ENCODE measurements at regions not wholly inside any gene's neighbourhood (a gene's known extent, or its start where the extent isn't known, plus 50 kb on each side); places are given as distances from the start of the nearest gene placed in this dataset.

GRCh38 chr5:59955241-59955640 is 61.7 kb upstream of the PDE4D start:
- Histone ChIP-seq H3K9me3 (replicated peaks; ENCODE audit: control insufficient read depth, insufficient read depth, low read length) (no peaks in the 10 kb centered on the region), H3K4me1 (ENCODE audit: control insufficient read depth, extremely low read depth, insufficient read depth, low read length) (no peaks in the 10 kb centered on the region), H3K4me2 (ENCODE audit: insufficient read depth, low read length) (no peak overlapping the region), H3K4me3 (replicated peaks in 1 of 3; ENCODE audit: insufficient read depth in 1 of 3, low read depth in 1 of 3, low read length in 3 of 3) (no peak overlapping the region), H3K27me3 (ENCODE audit: control insufficient read depth in 2 of 2, insufficient read depth in 2 of 2, low read length in 2 of 2) (peaks cover 0 to 3% of the 10 kb centered on the region in 2 experiments), H3K9ac (replicated peaks; ENCODE audit: extremely low read depth, insufficient read depth, low read length) (no peak overlapping the region), H2AFZ (ENCODE audit: low read depth, low read length) (no peak overlapping the region), H4K20me1 (replicated peaks; ENCODE audit: control insufficient read depth, extremely low read depth, insufficient read depth, low read length) (no peaks in the 10 kb centered on the region), H3K36me3 (ENCODE audit: control insufficient read depth in 2 of 2, extremely low read depth in 1 of 2, insufficient read depth in 2 of 2, low read length in 2 of 2) (no peaks in the 10 kb centered on the region), H3K27ac (ENCODE audit: insufficient read depth, low read depth, low read length) (no peak overlapping the region), H3K9me1 (replicated peaks; ENCODE audit: control insufficient read depth, extremely low read depth, insufficient read depth, low read length) (no peaks in the 10 kb centered on the region), H3K79me2 (ENCODE audit: control insufficient read depth, insufficient read depth, low read length) (no peaks in the 10 kb centered on the region)
- TF ChIP-seq POLR2A (IDR thresholded peaks at IDR 0.05; ENCODE audit: low read depth, low read length), result no peak
- no peak for TF ChIP-seq CTCF (IDR thresholded peaks at IDR 0.05; ENCODE audit: extremely low read depth in 1 of 2, insufficient read depth in 1 of 2, low read depth in 1 of 2, low read length in 2 of 2)
- TF ChIP-seq MAX (IDR thresholded peaks at IDR 0.05; ENCODE audit: insufficient read depth, insufficient read length), result no peak
- no peak for TF ChIP-seq MYC (IDR thresholded peaks at IDR 0.05; ENCODE audit: low read depth, low read length)
- TF ChIP-seq POLR2AphosphoS5 (IDR thresholded peaks at IDR 0.05; ENCODE audit: insufficient read depth, low read depth, low read length), result no peak
- TF ChIP-seq EZH2 (IDR thresholded peaks at IDR 0.05; ENCODE audit: borderline replicate concordance, low read depth, low read length, severe bottlenecking), result no peak
- no peak for TF ChIP-seq JUN (IDR thresholded peaks at IDR 0.05; ENCODE audit: borderline replicate concordance, insufficient read depth, insufficient read length, low read depth)
- no peak for TF ChIP-seq FOS (IDR thresholded peaks at IDR 0.05; ENCODE audit: borderline replicate concordance, insufficient read depth, low read length)
- TF ChIP-seq GATA2 (IDR thresholded peaks at IDR 0.05; ENCODE audit: insufficient read depth, insufficient read length, low read depth, low read length), result no peak
- CTCF ChIA-PET, result no interaction called here
- POLR2A ChIA-PET, result no interaction called here
- DNase-seq (ENCODE audit: low read depth, low spot score) (no peak), FAIRE-seq (no peak)
- dilution Hi-C loops (cut with MboI; ENCODE audit: extremely low pct_ligation_motif_present, low sequenced_read_pairs), result no loop called here
- no TSS peak for BruUV-seq (replicated peaks)
- intact Hi-C loops (cut with micrococcal nuclease), result no loop called here

Data from endothelial cell of umbilical vein (primary cell).